HepG2 (cell line): ENCODE measurements at regions not wholly inside any gene's neighbourhood (a gene's known extent, or its start where the extent isn't known, plus 50 kb on each side); places are given as distances from the start of the nearest gene placed in this dataset.

Source experiments
- CAMTA2 ChIP-seq: sonication (generic); formaldehyde crosslinking; IDR thresholded peaks from 2 replicates; pipeline ENCODE4 v1.4.0; 2020; ENCODE audit warnings: mild to moderate bottlenecking, missing genetic modification reagents, borderline replicate concordance
- MAFK ChIP-seq, 2 experiments: IDR thresholded peaks in 1 of 2; conservative IDR thresholded peaks in 1 of 2; 2 replicates each; pipeline ENCODE4 v1.6.1; 2011; ENCODE audit warnings: improper control_type of control experiment in 2 of 2, low read length in 2 of 2
- MYNN ChIP-seq: sonication (generic); formaldehyde crosslinking; IDR thresholded peaks from 2 replicates; pipeline ENCODE4 v1.4.0; 2020; ENCODE audit warnings: mild to moderate bottlenecking, low read depth, missing genetic modification reagents
- POLR2A ChIP-seq, 2 experiments: IDR thresholded peaks; 2 replicates each; pipeline ENCODE4 v1.6.1; 2011; ENCODE audit warnings: low read depth in 2 of 2, low read length in 2 of 2, mild to moderate bottlenecking in 1 of 2, moderate library complexity in 1 of 2; ENCODE audit not compliant: insufficient read depth in 1 of 2
- RAD21 ChIP-seq: fragments of 450-650 bp; formaldehyde crosslinking; IDR thresholded peaks from 2 replicates; pipeline ENCODE4 v1.5.0; 2020; ENCODE audit warnings: mild to moderate bottlenecking
- RFX5 ChIP-seq: IDR thresholded peaks from 2 replicates; pipeline ENCODE4 v1.6.1; 2011; ENCODE audit warnings: low read depth, low read length, improper control_type of control experiment
- SMARCC2 ChIP-seq: fragments of 450-650 bp; IDR thresholded peaks from 2 replicates; pipeline ENCODE4 v1.6.1; 2017; ENCODE audit warnings: antibody characterized with exemption, mild to moderate bottlenecking
- ZFP62 ChIP-seq: sonication (generic); formaldehyde crosslinking; IDR thresholded peaks from 2 replicates; pipeline ENCODE4 v1.4.0; 2020; ENCODE audit warnings: missing genetic modification reagents
- ZNF317 ChIP-seq: sonication (generic); formaldehyde crosslinking; IDR thresholded peaks from 2 replicates; pipeline ENCODE4 v1.5.0; 2020; ENCODE audit warnings: mild to moderate bottlenecking, missing genetic modification reagents
- TF ChIP-seq, protein P1 (sequence below): sonication (generic); formaldehyde crosslinking; IDR thresholded peaks from 2 replicates; pipeline ENCODE4 v1.5.0; 2020; ENCODE audit warnings: mild to moderate bottlenecking, missing genetic modification reagents, moderate library complexity
- TF ChIP-seq, protein P2 (sequence below): sonication (generic); formaldehyde crosslinking; IDR thresholded peaks from 2 replicates; pipeline ENCODE4 v1.4.0; 2020; ENCODE audit warnings: missing genetic modification reagents, borderline replicate concordance

GRCh38 chr16:50495673-50496072 lies 52.5 kb upstream of the NKD1 start:
- no peak for TF ChIP-seq ZNF317 (CRISPR knock-in tag)
- TF ChIP-seq CAMTA2 (CRISPR knock-in tag) = no peak
- no peak for TF ChIP-seq RAD21
- no peak for TF ChIP-seq SMARCC2
- TF ChIP-seq POLR2A (IDR thresholded peaks at IDR 0.05; ENCODE audit: insufficient read depth in 1 of 2, low read depth in 2 of 2, low read length in 2 of 2) = no peak
- TF ChIP-seq MYNN = no peak
- TF ChIP-seq, protein P1, sequence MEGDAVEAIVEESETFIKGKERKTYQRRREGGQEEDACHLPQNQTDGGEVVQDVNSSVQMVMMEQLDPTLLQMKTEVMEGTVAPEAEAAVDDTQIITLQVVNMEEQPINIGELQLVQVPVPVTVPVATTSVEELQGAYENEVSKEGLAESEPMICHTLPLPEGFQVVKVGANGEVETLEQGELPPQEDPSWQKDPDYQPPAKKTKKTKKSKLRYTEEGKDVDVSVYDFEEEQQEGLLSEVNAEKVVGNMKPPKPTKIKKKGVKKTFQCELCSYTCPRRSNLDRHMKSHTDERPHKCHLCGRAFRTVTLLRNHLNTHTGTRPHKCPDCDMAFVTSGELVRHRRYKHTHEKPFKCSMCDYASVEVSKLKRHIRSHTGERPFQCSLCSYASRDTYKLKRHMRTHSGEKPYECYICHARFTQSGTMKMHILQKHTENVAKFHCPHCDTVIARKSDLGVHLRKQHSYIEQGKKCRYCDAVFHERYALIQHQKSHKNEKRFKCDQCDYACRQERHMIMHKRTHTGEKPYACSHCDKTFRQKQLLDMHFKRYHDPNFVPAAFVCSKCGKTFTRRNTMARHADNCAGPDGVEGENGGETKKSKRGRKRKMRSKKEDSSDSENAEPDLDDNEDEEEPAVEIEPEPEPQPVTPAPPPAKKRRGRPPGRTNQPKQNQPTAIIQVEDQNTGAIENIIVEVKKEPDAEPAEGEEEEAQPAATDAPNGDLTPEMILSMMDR (CRISPR knock-in tag) = no peak
- TF ChIP-seq MAFK (conservative IDR thresholded peaks at IDR 0.05 in 1 of 2, IDR thresholded peaks at IDR 0.05 in 1 of 2; ENCODE audit: low read length in 2 of 2) = no peak
- TF ChIP-seq RFX5 = no peak
- no peak for TF ChIP-seq ZFP62 (CRISPR knock-in tag)
- TF ChIP-seq, protein P2, sequence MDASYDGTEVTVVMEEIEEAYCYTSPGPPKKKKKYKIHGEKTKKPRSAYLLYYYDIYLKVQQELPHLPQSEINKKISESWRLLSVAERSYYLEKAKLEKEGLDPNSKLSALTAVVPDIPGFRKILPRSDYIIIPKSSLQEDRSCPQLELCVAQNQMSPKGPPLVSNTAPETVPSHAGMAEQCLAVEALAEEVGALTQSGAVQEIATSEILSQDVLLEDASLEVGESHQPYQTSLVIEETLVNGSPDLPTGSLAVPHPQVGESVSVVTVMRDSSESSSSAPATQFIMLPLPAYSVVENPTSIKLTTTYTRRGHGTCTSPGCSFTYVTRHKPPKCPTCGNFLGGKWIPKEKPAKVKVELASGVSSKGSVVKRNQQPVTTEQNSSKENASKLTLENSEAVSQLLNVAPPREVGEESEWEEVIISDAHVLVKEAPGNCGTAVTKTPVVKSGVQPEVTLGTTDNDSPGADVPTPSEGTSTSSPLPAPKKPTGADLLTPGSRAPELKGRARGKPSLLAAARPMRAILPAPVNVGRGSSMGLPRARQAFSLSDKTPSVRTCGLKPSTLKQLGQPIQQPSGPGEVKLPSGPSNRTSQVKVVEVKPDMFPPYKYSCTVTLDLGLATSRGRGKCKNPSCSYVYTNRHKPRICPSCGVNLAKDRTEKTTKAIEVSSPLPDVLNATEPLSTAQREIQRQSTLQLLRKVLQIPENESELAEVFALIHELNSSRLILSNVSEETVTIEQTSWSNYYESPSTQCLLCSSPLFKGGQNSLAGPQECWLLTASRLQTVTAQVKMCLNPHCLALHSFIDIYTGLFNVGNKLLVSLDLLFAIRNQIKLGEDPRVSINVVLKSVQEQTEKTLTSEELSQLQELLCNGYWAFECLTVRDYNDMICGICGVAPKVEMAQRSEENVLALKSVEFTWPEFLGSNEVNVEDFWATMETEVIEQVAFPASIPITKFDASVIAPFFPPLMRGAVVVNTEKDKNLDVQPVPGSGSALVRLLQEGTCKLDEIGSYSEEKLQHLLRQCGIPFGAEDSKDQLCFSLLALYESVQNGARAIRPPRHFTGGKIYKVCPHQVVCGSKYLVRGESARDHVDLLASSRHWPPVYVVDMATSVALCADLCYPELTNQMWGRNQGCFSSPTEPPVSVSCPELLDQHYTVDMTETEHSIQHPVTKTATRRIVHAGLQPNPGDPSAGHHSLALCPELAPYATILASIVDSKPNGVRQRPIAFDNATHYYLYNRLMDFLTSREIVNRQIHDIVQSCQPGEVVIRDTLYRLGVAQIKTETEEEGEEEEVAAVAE (CRISPR knock-in tag) = no peak
